ENCODE measurements at regions not wholly inside any gene's neighbourhood (a gene's known extent, or its start where the extent isn't known, plus 50 kb on each side); places are given as distances from the start of the nearest gene placed in this dataset.

GRCh38 chr1:82718719-82719419 is 918.1 kb downstream of the ADGRL2 start:
- DNase-seq = no peak

GRCh38 chr1:82710091-82710490 is 909.4 kb downstream of the ADGRL2 start:
- DNase-seq = no peak

GRCh38 chr1:82707681-82708080 is 906.9 kb downstream of the ADGRL2 start:
- DNase-seq = no peak

GRCh38 chr1:82706741-82707140 is 906.0 kb downstream of the ADGRL2 start:
- DNase-seq = no peak

GRCh38 chr1:82704966-82705365 is 904.2 kb downstream of the ADGRL2 start:
- no peak for DNase-seq

GRCh38 chr1:82704393-82704792 is 903.7 kb downstream of the ADGRL2 start:
- DNase-seq = no peak

- DNase-seq = no peak
Observed at GRCh38 chr1:82703951-82704350, 903.2 kb downstream of the ADGRL2 start.

- DNase-seq = no peak
Observed at GRCh38 chr1:82700476-82700875, 899.7 kb downstream of the ADGRL2 start.

GRCh38 chr1:82697965-82698364 is 897.2 kb downstream of the ADGRL2 start:
- no peak for DNase-seq

- no peak for DNase-seq
Observed at GRCh38 chr1:82695443-82695842, 894.7 kb downstream of the ADGRL2 start.

- DNase-seq = no peak
Observed at GRCh38 chr1:82690411-82690810, 889.7 kb downstream of the ADGRL2 start.

- DNase-seq = no peak
Observed at GRCh38 chr1:82689217-82689616, 888.5 kb downstream of the ADGRL2 start.

GRCh38 chr1:82686774-82687173 is 886.0 kb downstream of the ADGRL2 start:
- DNase-seq = no peak

- no peak for DNase-seq
Observed at GRCh38 chr1:82646888-82647287, 846.2 kb downstream of the ADGRL2 start.

GRCh38 chr1:82646336-82646735 is 845.6 kb downstream of the ADGRL2 start:
- no peak for DNase-seq

GRCh38 chr1:82644186-82644915 is 843.6 kb downstream of the ADGRL2 start:
- DNase-seq = no peak

- DNase-seq = no peak
Observed at GRCh38 chr1:82640352-82640751, 839.6 kb downstream of the ADGRL2 start.

- DNase-seq = no peak
Observed at GRCh38 chr1:82634266-82634665, 833.5 kb downstream of the ADGRL2 start.

- DNase-seq = no peak
Observed at GRCh38 chr1:82632155-82632554, 831.4 kb downstream of the ADGRL2 start.

- DNase-seq = no peak
Observed at GRCh38 chr1:82628887-82629286, 828.2 kb downstream of the ADGRL2 start.

GRCh38 chr1:82625537-82625936 is 824.8 kb downstream of the ADGRL2 start:
- DNase-seq = no peak

GRCh38 chr1:82621076-82621475 is 820.3 kb downstream of the ADGRL2 start:
- DNase-seq = no peak

GRCh38 chr1:82614090-82614489 is 813.4 kb downstream of the ADGRL2 start:
- no peak for DNase-seq

GRCh38 chr1:82612986-82613385 is 812.3 kb downstream of the ADGRL2 start:
- no peak for DNase-seq

- no peak for DNase-seq
Observed at GRCh38 chr1:82606546-82606945, 805.8 kb downstream of the ADGRL2 start.
